Neuronal stem cell (in vitro differentiated cells): ENCODE measurements at regions not wholly inside any gene's neighbourhood (a gene's known extent, or its start where the extent isn't known, plus 50 kb on each side); places are given as distances from the start of the nearest gene placed in this dataset.

Experiments used
- DNase-seq: peaks from one replicate; pipeline ENCODE4 v3.0.0-alpha.2; 2013; ENCODE audit warnings: low spot score
- H2AFZ ChIP-seq: one replicate; pipeline ENCODE4 v1.6.1; 2013; ENCODE audit warnings: mild to moderate bottlenecking, low read length, inconsistent platforms
- H2AK5ac ChIP-seq: 2 replicates; pipeline ENCODE4 v1.6.1; 2013; ENCODE audit warnings: low read depth, mild to moderate bottlenecking, inconsistent platforms, low read length, moderate library complexity, mixed read lengths
- H2BK120ac ChIP-seq: 2 replicates; pipeline ENCODE4 v1.6.1; 2013; ENCODE audit warnings: low read depth, mild to moderate bottlenecking, inconsistent platforms, low read length, moderate library complexity, mixed read lengths
- H2BK12ac ChIP-seq: one replicate; pipeline ENCODE4 v1.6.1; 2013; ENCODE audit warnings: low read length, inconsistent platforms
- H2BK15ac ChIP-seq: 2 replicates; pipeline ENCODE4 v1.6.1; 2013; ENCODE audit warnings: mild to moderate bottlenecking, low read length, inconsistent platforms, mixed read lengths
- H2BK5ac ChIP-seq: one replicate; pipeline ENCODE4 v1.6.1; 2013; ENCODE audit warnings: inconsistent platforms, mild to moderate bottlenecking, low read length, moderate library complexity
- H3K14ac ChIP-seq: one replicate; pipeline ENCODE4 v1.6.1; 2013; ENCODE audit warnings: low read length, inconsistent platforms
- H3K18ac ChIP-seq: 2 replicates; pipeline ENCODE4 v1.6.1; 2013; ENCODE audit warnings: low read length, inconsistent platforms
- H3K23ac ChIP-seq: 2 replicates; pipeline ENCODE4 v1.6.1; 2013; ENCODE audit warnings: low read depth, mild to moderate bottlenecking, mixed read lengths, low read length, inconsistent platforms; ENCODE audit not compliant: poor library complexity
- H3K27ac ChIP-seq: replicated peaks from 3 replicates; pipeline ENCODE4 v1.5.1; 2013; ENCODE audit warnings: low read length, inconsistent platforms
- H3K27me3 ChIP-seq, 3 experiments: 2 replicates each; pipeline ENCODE4 v1.6.1; 2013; ENCODE audit warnings: low read length in 3 of 3, mild to moderate bottlenecking in 2 of 3, inconsistent platforms in 1 of 3, low read depth in 1 of 3, mixed read lengths in 1 of 3, moderate library complexity in 1 of 3; ENCODE audit not compliant: control insufficient read depth in 3 of 3, insufficient read depth in 3 of 3
- H3K36me3 ChIP-seq, 2 donors: replicated peaks in 1 of 2; 2 replicates each; pipeline ENCODE4 v1.6.1; 2013; ENCODE audit warnings: low read length in 2 of 2; ENCODE audit not compliant: control insufficient read depth in 2 of 2, insufficient read depth in 2 of 2
- H3K4ac ChIP-seq: 2 replicates; pipeline ENCODE4 v1.6.1; 2013; ENCODE audit warnings: inconsistent platforms, mild to moderate bottlenecking, low read length, moderate library complexity
- H3K4me1 ChIP-seq, 2 donors: 1 replicate in 1 of 2; 2 replicates in 1 of 2; pipeline ENCODE4 v1.6.1; 2013; ENCODE audit warnings: low read length in 2 of 2, low read depth in 1 of 2; ENCODE audit not compliant: control insufficient read depth in 2 of 2, insufficient read depth in 1 of 2
- H3K4me2 ChIP-seq: one replicate; pipeline ENCODE4 v1.6.1; 2013; ENCODE audit warnings: mild to moderate bottlenecking, low read length, inconsistent platforms; ENCODE audit not compliant: insufficient read depth, poor library complexity, severe bottlenecking
- H3K4me3 ChIP-seq, 2 donors: 2 replicates each; pipeline ENCODE4 v1.5.1; 2013; ENCODE audit warnings: low read length in 2 of 2, mild to moderate bottlenecking in 2 of 2, inconsistent platforms in 1 of 2, moderate library complexity in 1 of 2
- H3K79me1 ChIP-seq: one replicate; pipeline ENCODE4 v1.6.1; 2013; ENCODE audit warnings: low read depth, mild to moderate bottlenecking, inconsistent platforms, low read length, moderate library complexity
- H3K9ac ChIP-seq: one replicate; pipeline ENCODE4 v1.6.1; 2013; ENCODE audit warnings: mild to moderate bottlenecking, low read depth, low read length, inconsistent platforms; ENCODE audit not compliant: poor library complexity
- H3K9me3 ChIP-seq, 2 donors: replicated peaks in 1 of 2; 2 replicates each; pipeline versions ENCODE3 to v1.6.1; 2013; ENCODE audit warnings: low read length in 2 of 2, mild to moderate bottlenecking in 2 of 2, inconsistent platforms in 1 of 2, low read depth in 1 of 2, mixed read lengths in 1 of 2, moderate library complexity in 1 of 2; ENCODE audit not compliant: control insufficient read depth in 2 of 2, insufficient read depth in 1 of 2
- H4K8ac ChIP-seq: one replicate; pipeline ENCODE4 v1.6.1; 2013; ENCODE audit warnings: low read depth, mild to moderate bottlenecking, inconsistent platforms, low read length, moderate library complexity
- H4K91ac ChIP-seq: one replicate; pipeline ENCODE4 v1.6.1; 2013; ENCODE audit warnings: low read length, low read depth, mild to moderate bottlenecking, inconsistent platforms; ENCODE audit not compliant: poor library complexity
- WGBS, 2 donors: extraction: QIAGEN DNeasy Blood & Tissue Kit; methylation state at CpG; one replicate each; pipeline ENCODE4 v1.1.7; 2013; ENCODE audit warnings: missing lambda C conversion rate in 2 of 2, mixed read lengths in 1 of 2; ENCODE audit not compliant: insufficient read length in 2 of 2, insufficient replicate concordance in 1 of 2; ENCODE audit errors: extremely low coverage in 2 of 2; 5-methylcytosine and 5-hydroxymethylcytosine counted together

DNA sequence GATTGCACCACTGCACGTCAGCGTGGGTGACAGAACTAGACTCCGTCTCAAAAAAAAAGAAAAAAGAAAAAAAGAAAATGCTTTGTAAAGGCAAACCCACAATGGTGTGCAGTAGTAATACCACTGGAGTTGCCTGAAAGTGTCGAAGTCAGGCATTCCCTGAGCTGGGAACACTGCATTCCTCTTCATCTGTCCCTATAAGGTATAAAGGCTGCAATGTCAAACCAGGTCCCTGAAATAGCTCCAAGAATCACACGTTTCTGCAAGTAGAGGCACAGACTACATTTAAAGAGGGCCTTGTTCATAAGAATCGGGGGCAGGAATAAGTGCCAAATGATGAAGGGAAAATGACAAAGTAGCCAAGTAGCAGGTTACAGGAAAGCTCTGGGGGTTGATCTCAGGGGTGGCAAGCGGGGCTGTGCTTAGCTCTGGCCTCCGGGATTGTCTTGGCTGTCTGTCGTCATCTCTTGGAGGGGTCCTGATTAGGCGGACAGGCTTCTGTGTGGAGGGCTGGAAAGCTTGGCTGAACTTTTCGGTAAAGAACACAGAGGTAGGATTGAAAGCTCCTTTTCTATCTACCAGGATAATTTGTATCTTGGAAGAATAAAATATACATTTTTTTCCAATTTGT is 109.1 kb downstream of the PFKFB3 start:
- Histone ChIP-seq H2BK15ac (no peak overlapping the region), H3K27me3 (no peaks in the 10 kb centered on the region), H3K79me1 (no peaks in the 10 kb centered on the region), H2BK12ac (no peak overlapping the region), H3K27ac (no peak overlapping the region), H3K23ac (no peak overlapping the region), H4K8ac (no peak overlapping the region), H2AK5ac (no peak overlapping the region), H2BK5ac (no peak overlapping the region), H3K18ac (no peak overlapping the region), H3K9ac (no peak overlapping the region), H3K36me3 (no peaks in the 10 kb centered on the region), H3K9me3 (no peaks in the 10 kb centered on the region), H3K14ac (no peak overlapping the region), H3K4me3 (no peak overlapping the region), H3K4ac (no peak overlapping the region), H3K4me2 (no peak overlapping the region), H4K91ac (no peak overlapping the region), H3K4me1 (peaks cover 0 to 13% of the 10 kb centered on the region in 2 donors), H2AFZ (no peak overlapping the region), H2BK120ac (no peak overlapping the region)
- DNase-seq, result no peak
- WGBS, 2 donors, result no CpG with 5 or more reads among the region's 11 CpGs

DNA sequence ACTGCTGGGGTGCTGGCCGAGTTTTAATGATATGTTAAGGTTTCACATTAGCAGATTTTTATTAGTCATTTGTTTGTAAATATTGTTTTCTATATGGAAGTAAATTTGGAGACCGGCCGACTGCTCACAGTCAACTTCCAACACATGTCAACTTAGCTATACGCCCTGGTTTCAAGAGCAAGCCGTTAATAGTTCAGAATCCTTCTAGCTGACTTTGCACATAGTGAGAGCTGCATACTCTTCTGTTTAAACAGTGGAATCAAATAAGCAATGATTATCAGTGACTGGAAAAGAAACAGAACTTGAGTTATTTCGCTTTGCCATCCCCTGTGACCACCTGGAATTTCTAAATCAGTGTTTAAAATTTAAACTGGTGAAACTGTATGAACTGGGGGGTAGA is 109.9 kb downstream of the PFKFB3 start:
- Histone ChIP-seq H2BK12ac (no peak overlapping the region), H3K23ac (no peak overlapping the region), H3K4me1 (peaks cover 0 to 13% of the 10 kb centered on the region in 2 donors), H3K4me2 (no peak overlapping the region), H3K27ac (no peak overlapping the region), H3K9ac (no peak overlapping the region), H3K9me3 (no peaks in the 10 kb centered on the region), H2AK5ac (no peak overlapping the region), H2BK15ac (no peak overlapping the region), H2BK5ac (no peak overlapping the region), H3K36me3 (no peaks in the 10 kb centered on the region), H4K8ac (no peak overlapping the region), H3K79me1 (no peaks in the 10 kb centered on the region), H2AFZ (no peak overlapping the region), H3K4ac (no peak overlapping the region), H3K27me3 (no peaks in the 10 kb centered on the region), H3K14ac (no peak overlapping the region), H3K18ac (no peak overlapping the region), H3K4me3 (no peak overlapping the region), H4K91ac (no peak overlapping the region), H2BK120ac (no peak overlapping the region)
- WGBS, 2 donors, result no CpG with 5 or more reads among the region's 6 CpGs
- DNase-seq, result no peak

DNA sequence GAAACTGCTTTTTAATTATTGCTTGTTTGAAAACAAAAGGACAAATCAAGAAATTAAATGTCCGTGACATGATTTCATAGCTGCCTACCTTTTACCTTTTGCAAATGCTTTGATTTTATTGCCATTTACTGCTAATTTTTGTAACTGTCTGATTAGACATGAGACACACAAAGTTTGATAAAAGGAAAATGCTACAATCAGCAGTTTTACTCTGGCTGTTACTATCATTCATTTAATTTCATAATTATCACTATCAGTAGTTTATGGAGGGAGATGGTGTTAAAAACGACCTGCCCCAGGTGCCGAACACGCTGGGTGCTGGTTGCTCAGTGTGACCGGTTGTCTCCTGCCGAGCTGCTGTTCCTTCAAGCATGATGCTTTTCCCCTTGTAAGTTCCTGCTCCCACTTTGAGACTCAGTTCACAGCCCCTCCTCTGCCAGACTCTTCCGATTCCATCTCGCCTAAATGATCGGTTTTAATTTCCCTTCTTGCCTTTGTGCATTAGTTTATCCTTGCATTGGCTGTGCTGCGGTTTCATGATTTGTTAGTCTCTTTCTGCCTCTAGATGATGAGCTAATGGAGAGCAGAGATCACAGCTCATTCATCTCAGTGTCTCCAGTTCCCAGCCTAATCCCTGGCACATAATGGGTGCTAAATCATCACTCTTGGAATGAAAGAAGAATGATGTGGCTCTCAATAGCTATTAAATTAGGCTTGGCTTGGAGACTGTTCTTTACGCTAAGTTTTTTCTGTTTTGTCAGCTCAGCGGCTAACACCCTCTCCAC is 110.6 kb downstream of the PFKFB3 start:
- peaks cover 0 to 13% of the 10 kb centered on the region in 2 donors for H3K4me1 ChIP-seq
- no peaks in the 10 kb centered on the region for H3K36me3 ChIP-seq
- H3K4me3 ChIP-seq, result no peak overlapping the region
- H2AFZ ChIP-seq, result no peak overlapping the region
- no peak for DNase-seq
- H3K4ac ChIP-seq, result no peak overlapping the region
- H3K4me2 ChIP-seq, result no peak overlapping the region
- no peak overlapping the region for H4K8ac ChIP-seq
- H2BK5ac ChIP-seq, result no peak overlapping the region
- no peak overlapping the region for H3K9ac ChIP-seq
- no peak overlapping the region for H2BK120ac ChIP-seq
- no peaks in the 10 kb centered on the region for H3K79me1 ChIP-seq
- no peak overlapping the region for H2AK5ac ChIP-seq
- no peak overlapping the region for H3K23ac ChIP-seq
- no peak overlapping the region for H3K27ac ChIP-seq
- H3K27me3 ChIP-seq, result no peaks in the 10 kb centered on the region
- no peak overlapping the region for H3K14ac ChIP-seq
- no peak overlapping the region for H2BK15ac ChIP-seq
- WGBS, 2 donors, result no CpG with 5 or more reads among the region's 12 CpGs
- H2BK12ac ChIP-seq, result no peak overlapping the region
- H4K91ac ChIP-seq, result no peak overlapping the region
- H3K9me3 ChIP-seq, result no peaks in the 10 kb centered on the region
- no peak overlapping the region for H3K18ac ChIP-seq

DNA sequence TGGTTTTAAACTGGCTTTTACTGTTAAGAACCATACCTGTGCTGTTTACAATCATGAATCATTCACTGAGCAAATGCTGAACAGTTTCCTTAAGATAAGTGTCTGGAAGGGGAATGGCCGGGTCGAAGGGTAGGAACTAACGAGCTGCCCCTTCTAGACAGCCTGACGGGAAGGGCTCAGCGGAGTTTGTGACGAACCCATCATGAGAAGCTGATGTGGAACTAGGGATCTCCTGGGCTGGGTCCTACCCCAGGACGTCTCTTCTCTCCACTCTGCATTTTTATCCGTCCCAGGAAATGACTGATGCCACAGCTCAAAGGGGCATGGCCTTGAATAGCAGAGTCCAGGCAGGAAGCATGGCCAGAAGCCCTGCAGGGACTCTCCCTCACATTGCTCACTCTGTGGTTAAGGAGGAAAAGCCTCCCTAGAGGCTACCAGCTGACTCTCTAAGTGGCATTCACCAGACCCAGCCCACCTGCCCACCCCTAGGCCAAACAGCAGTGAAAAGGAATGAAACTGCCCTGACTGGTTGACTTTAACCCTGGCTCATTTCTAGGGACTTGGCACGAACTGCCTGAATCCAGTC is 112.0 kb downstream of the PFKFB3 start:
- Histone ChIP-seq H3K23ac (no peak overlapping the region), H2BK5ac (no peak overlapping the region), H3K18ac (no peak overlapping the region), H3K9ac (no peak overlapping the region), H4K8ac (no peak overlapping the region), H2AK5ac (no peak overlapping the region), H2AFZ (no peak overlapping the region), H3K4me2 (no peak overlapping the region), H3K27ac (no peak overlapping the region), H3K4ac (no peak overlapping the region), H4K91ac (no peak overlapping the region), H3K4me3 (no peak overlapping the region), H3K4me1 (peaks cover 0 to 13% of the 10 kb centered on the region in 2 donors), H2BK12ac (no peak overlapping the region), H3K14ac (no peak overlapping the region), H2BK15ac (no peak overlapping the region), H2BK120ac (no peak overlapping the region), H3K27me3 (no peaks in the 10 kb centered on the region), H3K9me3 (no peaks in the 10 kb centered on the region), H3K36me3 (no peaks in the 10 kb centered on the region), H3K79me1 (no peaks in the 10 kb centered on the region)
- WGBS, 2 donors, result no CpG with 5 or more reads among the region's 9 CpGs
- no peak for DNase-seq
